HCT116 (cell line): ENCODE measurements at regions not wholly inside any gene's neighbourhood (a gene's known extent, or its start where the extent isn't known, plus 50 kb on each side); places are given as distances from the start of the nearest gene placed in this dataset.

Source experiments
- ATAC-seq: fragments of 200-7000 bp; cut with Tn5 transposase; 2 replicates; pipeline ENCODE4 v1.9.1; 2020; ENCODE audit warnings: mild to moderate bottlenecking, moderate library complexity
- BruUV-seq: library from RNA; stranded (reverse); fragments of 400-500 nt; replicated peaks from 2 replicates; lab custom pipeline; 2021; lab: Mats Ljungman, UMichigan
- CTCF ChIA-PET: fragments of 300-600 bp; sonication (Branson Sonifier 250); formaldehyde crosslinking; loops from one replicate; lab custom pipeline; 2021; ENCODE audit warnings: antibody characterized with exemption; lab: Charles Lee
- POLR2A ChIA-PET: fragments of 300-600, 350-600 bp; sonication (Branson Sonifier 250); formaldehyde crosslinking; loops from one replicate; lab custom pipeline; 2021; ENCODE audit warnings: antibody characterized with exemption; lab: Charles Lee
- RAD21 ChIA-PET, 2 experiments: fragments of 300-600 bp; sonication (Branson Sonifier 250); formaldehyde crosslinking; loops; one replicate each; lab custom pipeline; 2023; ENCODE audit warnings: low total read pairs in 2 of 2; ENCODE audit not compliant: uncharacterized antibody in 2 of 2, unreplicated experiment in 2 of 2, low non-redundant PET in 1 of 2; lab: Charles Lee
- DNase-seq: peaks from one replicate; pipeline ENCODE4 v3.0.0-alpha.2; 2010; ENCODE audit warnings: low read depth, low spot score
- H2AFZ ChIP-seq: fragments of 200-600 bp; shearing (Covaris generic), sonication (generic); 2 replicates; pipeline ENCODE4 v1.6.1; 2017; ENCODE audit warnings: low read depth, mixed run types, mixed read lengths, antibody characterized with exemption, low read length; ENCODE audit not compliant: poor library complexity, severe bottlenecking
- H3K27ac ChIP-seq: 2 replicates; pipeline ENCODE4 v1.5.1; 2012; ENCODE audit warnings: low read depth, low read length
- H3K27me3 ChIP-seq: fragments of 200-600 bp; sonication (generic); 2 replicates; pipeline ENCODE4 v1.6.1; 2016; ENCODE audit warnings: mixed run types, low read length, mixed read lengths; ENCODE audit not compliant: insufficient read depth
- H3K36me3 ChIP-seq, 2 experiments: fragments of 200-500 bp in 1 of 2; fragments of 200-600 bp in 1 of 2; sonication (Bioruptor generic) in 1 of 2; sonication (generic) in 1 of 2; 2 replicates each; pipeline versions ENCODE4 v1.5.1 to v1.6.1; 2014 to 2016; ENCODE audit warnings: low read length in 2 of 2, inconsistent platforms in 1 of 2, mixed read lengths in 1 of 2, mixed run types in 1 of 2; ENCODE audit not compliant: insufficient read depth in 2 of 2, control insufficient read depth in 1 of 2
- H3K4me1 ChIP-seq, 2 experiments: fragments of 200-600 bp in 1 of 2; sonication (generic) in 1 of 2; 2 replicates each; pipeline versions ENCODE4 v1.5.1 to v1.6.1; 2012 to 2017; ENCODE audit warnings: low read length in 2 of 2, inconsistent platforms in 1 of 2, mild to moderate bottlenecking in 1 of 2, mixed read lengths in 1 of 2, mixed run types in 1 of 2, moderate library complexity in 1 of 2; ENCODE audit not compliant: insufficient read depth in 2 of 2, control insufficient read depth in 1 of 2
- H3K4me2 ChIP-seq: fragments of 200-600 bp; sonication (generic); 2 replicates; pipeline ENCODE4 v1.6.1; 2017; ENCODE audit warnings: mixed run types, low read length, mixed read lengths
- H3K4me3 ChIP-seq, 2 experiments: fragments of 200-600 bp in 1 of 2; sonication (generic) in 1 of 2; replicated peaks in 1 of 2; 2 replicates each; pipeline ENCODE4 v1.5.1; 2011 to 2016; ENCODE audit warnings: low read length in 2 of 2, control low read depth in 1 of 2, low read depth in 1 of 2, mild to moderate bottlenecking in 1 of 2, mixed read lengths in 1 of 2, mixed run types in 1 of 2
- H3K79me2 ChIP-seq: fragments of 200-600 bp; sonication (generic); 2 replicates; pipeline ENCODE4 v1.6.1; 2017; ENCODE audit warnings: mild to moderate bottlenecking, mixed run types, low read length, moderate library complexity, mixed read lengths; ENCODE audit not compliant: insufficient read depth
- H3K9ac ChIP-seq: fragments of 200-600 bp; sonication (generic); 2 replicates; pipeline ENCODE4 v1.6.1; 2016; ENCODE audit warnings: low read length, mixed read lengths
- H3K9me2 ChIP-seq: fragments of 200-600 bp; sonication (generic), shearing (Covaris generic); 2 replicates; pipeline ENCODE4 v1.6.1; 2017; ENCODE audit warnings: mixed run types, mild to moderate bottlenecking, moderate library complexity; ENCODE audit not compliant: insufficient read depth
- H3K9me3 ChIP-seq, 2 experiments: fragments of 200-500 bp in 1 of 2; fragments of 200-600 bp in 1 of 2; sonication (Bioruptor generic) in 1 of 2; sonication (generic) in 1 of 2; 2 replicates each; pipeline ENCODE4 v1.6.1; 2014 to 2017; ENCODE audit warnings: low read length in 2 of 2, mixed read lengths in 2 of 2, inconsistent platforms in 1 of 2, low read depth in 1 of 2, mild to moderate bottlenecking in 1 of 2, mixed run types in 1 of 2, moderate library complexity in 1 of 2; ENCODE audit not compliant: control insufficient read depth in 1 of 2, insufficient read depth in 1 of 2
- H4K20me1 ChIP-seq: fragments of 200-600 bp; sonication (generic), shearing (Covaris generic); 2 replicates; pipeline ENCODE4 v1.6.1; 2017; ENCODE audit warnings: mixed run types, mild to moderate bottlenecking, moderate library complexity; ENCODE audit not compliant: insufficient read depth
- ATF3 ChIP-seq: IDR thresholded peaks from 2 replicates; pipeline ENCODE4 v1.6.1; 2012
- CBX3 ChIP-seq: IDR thresholded peaks from 2 replicates; pipeline ENCODE4 v1.6.1; 2012; ENCODE audit warnings: low read depth
- CEBPB ChIP-seq: IDR thresholded peaks from 2 replicates; pipeline ENCODE4 v1.6.1; 2012; ENCODE audit warnings: low read depth
- ELF1 ChIP-seq: IDR thresholded peaks from 2 replicates; pipeline ENCODE4 v1.6.1; 2012; ENCODE audit warnings: low read depth, borderline replicate concordance
- EZH2 ChIP-seq: fragments of 200-600 bp; sonication (generic); IDR thresholded peaks from 2 replicates; pipeline ENCODE4 v1.6.1; 2017; ENCODE audit warnings: antibody characterized with exemption, mixed run types
- EZH2phosphoT487 ChIP-seq: fragments of 200-600 bp; IDR thresholded peaks from 2 replicates; pipeline ENCODE4 v1.6.1; 2018; ENCODE audit warnings: antibody characterized with exemption, borderline replicate concordance
- FOSL1 ChIP-seq: IDR thresholded peaks from 2 replicates; pipeline ENCODE4 v1.6.1; 2012; ENCODE audit warnings: low read depth
- POLR2A ChIP-seq: IDR thresholded peaks from 2 replicates; pipeline ENCODE4 v1.7.0; 2011; ENCODE audit warnings: borderline replicate concordance; ENCODE audit not compliant: insufficient read depth, insufficient read length; ENCODE audit errors: extremely low read depth
- POLR2AphosphoS5 ChIP-seq: IDR thresholded peaks from 2 replicates; pipeline ENCODE4 v1.6.1; 2011; ENCODE audit warnings: mild to moderate bottlenecking, low read depth, low read length, moderate library complexity
- RAD21 ChIP-seq: IDR thresholded peaks from 2 replicates; pipeline ENCODE4 v1.6.1; 2012; ENCODE audit warnings: low read depth, mild to moderate bottlenecking
- REST ChIP-seq: IDR thresholded peaks from 2 replicates; pipeline ENCODE4 v1.6.1; 2012; ENCODE audit warnings: low read depth
- SIN3A ChIP-seq: IDR thresholded peaks from 2 replicates; pipeline ENCODE4 v1.6.1; 2012; ENCODE audit warnings: low read depth
- SP1 ChIP-seq: IDR thresholded peaks from 2 replicates; pipeline ENCODE4 v1.6.1; 2012; ENCODE audit warnings: low read depth
- SRF ChIP-seq: IDR thresholded peaks from 2 replicates; pipeline ENCODE4 v1.6.1; 2012; ENCODE audit warnings: low read depth
- TCF7L2 ChIP-seq: IDR thresholded peaks from 2 replicates; pipeline ENCODE4 v1.7.0; 2011; ENCODE audit warnings: borderline replicate concordance, inconsistent platforms; ENCODE audit not compliant: insufficient read depth, insufficient read length; ENCODE audit errors: extremely low read depth
- YY1 ChIP-seq: IDR thresholded peaks from 2 replicates; pipeline ENCODE4 v1.6.1; 2011; ENCODE audit warnings: low read length, low read depth, moderate library complexity, mild to moderate bottlenecking; ENCODE audit not compliant: insufficient replicate concordance; ENCODE audit errors: extremely low read depth
- ZFX ChIP-seq: fragments of 450-650 bp; IDR thresholded peaks from 2 replicates; pipeline ENCODE4 v1.6.1; 2017
- intact Hi-C: fragments of 100-400 bp; cut with micrococcal nuclease; formaldehyde crosslinking; loops from 2 replicates; pipeline ENCODE4 v1.10.0; 2022
- TF ChIP-seq, protein P1 (sequence below), 3 experiments: fragments of 200-600 bp in 1 of 3; sonication (generic) in 1 of 3; IDR thresholded peaks in 2 of 3; conservative IDR thresholded peaks in 1 of 3; 2 replicates each; pipeline ENCODE4 v1.5.1; 2012 to 2017; ENCODE audit warnings: low read depth in 2 of 3, low read length in 2 of 3, antibody characterized with exemption in 1 of 3, borderline replicate concordance in 1 of 3, control low read depth in 1 of 3, mild to moderate bottlenecking in 1 of 3, mixed read lengths in 1 of 3, mixed run types in 1 of 3, moderate library complexity in 1 of 3; ENCODE audit not compliant: insufficient read depth in 1 of 3
- TF ChIP-seq, protein P2 (sequence below): IDR thresholded peaks from 2 replicates; pipeline ENCODE4 v1.6.1; 2012
- TF ChIP-seq, protein P3 (sequence below): IDR thresholded peaks from 2 replicates; pipeline ENCODE4 v1.6.1; 2011; ENCODE audit warnings: mild to moderate bottlenecking, low read length, moderate library complexity; ENCODE audit not compliant: insufficient replicate concordance; ENCODE audit errors: extremely low read depth

DNA sequence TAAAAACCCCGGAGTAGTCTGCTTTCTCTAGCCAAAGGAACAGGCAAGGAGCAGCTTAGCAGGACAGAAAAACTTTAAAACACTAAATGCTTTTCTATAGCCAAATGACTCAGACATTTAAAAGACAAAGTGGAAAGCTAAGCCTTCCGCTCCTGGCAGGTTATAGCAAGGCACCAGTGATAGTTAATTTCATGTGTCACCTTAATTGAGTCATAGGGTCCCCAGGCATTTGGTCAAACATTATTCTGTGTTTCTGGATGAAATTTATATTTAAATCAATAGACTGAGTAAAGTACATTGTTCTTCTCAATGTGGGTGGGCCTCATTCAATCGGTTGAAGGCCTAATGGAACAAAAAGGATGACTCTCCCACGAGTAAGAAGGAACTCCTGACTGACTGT, 885.7 kb upstream of the ADGRL3 start:
- Histone ChIP-seq H3K27ac (no peak overlapping the region), H3K4me1 (no peaks in the 10 kb centered on the region), H3K9me3 (peaks cover 3% of the 10 kb centered on the region in 2 experiments; a peak in 2 of 4 replicates), H3K9me2 (no peaks in the 10 kb centered on the region), H2AFZ (no peak overlapping the region), H3K4me3 (no peak overlapping the region), H4K20me1 (no peaks in the 10 kb centered on the region), H3K27me3 (no peaks in the 10 kb centered on the region), H3K36me3 (no peaks in the 10 kb centered on the region), H3K9ac (no peak overlapping the region), H3K79me2 (no peaks in the 10 kb centered on the region), H3K4me2 (no peak overlapping the region)
- TF ChIP-seq CBX3 = no peak
- TF ChIP-seq FOSL1 = no peak
- TF ChIP-seq ELF1 = no peak
- no peak for TF ChIP-seq CEBPB
- TF ChIP-seq ATF3 = no peak
- no peak for TF ChIP-seq EZH2phosphoT487
- TF ChIP-seq RAD21 = no peak
- TF ChIP-seq, protein P1, sequence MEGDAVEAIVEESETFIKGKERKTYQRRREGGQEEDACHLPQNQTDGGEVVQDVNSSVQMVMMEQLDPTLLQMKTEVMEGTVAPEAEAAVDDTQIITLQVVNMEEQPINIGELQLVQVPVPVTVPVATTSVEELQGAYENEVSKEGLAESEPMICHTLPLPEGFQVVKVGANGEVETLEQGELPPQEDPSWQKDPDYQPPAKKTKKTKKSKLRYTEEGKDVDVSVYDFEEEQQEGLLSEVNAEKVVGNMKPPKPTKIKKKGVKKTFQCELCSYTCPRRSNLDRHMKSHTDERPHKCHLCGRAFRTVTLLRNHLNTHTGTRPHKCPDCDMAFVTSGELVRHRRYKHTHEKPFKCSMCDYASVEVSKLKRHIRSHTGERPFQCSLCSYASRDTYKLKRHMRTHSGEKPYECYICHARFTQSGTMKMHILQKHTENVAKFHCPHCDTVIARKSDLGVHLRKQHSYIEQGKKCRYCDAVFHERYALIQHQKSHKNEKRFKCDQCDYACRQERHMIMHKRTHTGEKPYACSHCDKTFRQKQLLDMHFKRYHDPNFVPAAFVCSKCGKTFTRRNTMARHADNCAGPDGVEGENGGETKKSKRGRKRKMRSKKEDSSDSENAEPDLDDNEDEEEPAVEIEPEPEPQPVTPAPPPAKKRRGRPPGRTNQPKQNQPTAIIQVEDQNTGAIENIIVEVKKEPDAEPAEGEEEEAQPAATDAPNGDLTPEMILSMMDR (IDR thresholded peaks at IDR 0.05 in 2 of 3, conservative IDR thresholded peaks at IDR 0.05 in 1 of 3; ENCODE audit: borderline replicate concordance in 1 of 3, insufficient read depth in 1 of 3, low read depth in 2 of 3, low read length in 2 of 3) = no peak
- no peak for TF ChIP-seq POLR2A
- no peak for TF ChIP-seq POLR2AphosphoS5
- no peak for TF ChIP-seq TCF7L2
- TF ChIP-seq ZFX = no peak
- no peak for TF ChIP-seq SRF
- TF ChIP-seq SP1 = no peak
- TF ChIP-seq SIN3A = no peak
- TF ChIP-seq, protein P2, sequence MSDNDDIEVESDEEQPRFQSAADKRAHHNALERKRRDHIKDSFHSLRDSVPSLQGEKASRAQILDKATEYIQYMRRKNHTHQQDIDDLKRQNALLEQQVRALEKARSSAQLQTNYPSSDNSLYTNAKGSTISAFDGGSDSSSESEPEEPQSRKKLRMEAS = no peak
- TF ChIP-seq EZH2 = no peak
- TF ChIP-seq REST = no peak
- TF ChIP-seq, protein P3, sequence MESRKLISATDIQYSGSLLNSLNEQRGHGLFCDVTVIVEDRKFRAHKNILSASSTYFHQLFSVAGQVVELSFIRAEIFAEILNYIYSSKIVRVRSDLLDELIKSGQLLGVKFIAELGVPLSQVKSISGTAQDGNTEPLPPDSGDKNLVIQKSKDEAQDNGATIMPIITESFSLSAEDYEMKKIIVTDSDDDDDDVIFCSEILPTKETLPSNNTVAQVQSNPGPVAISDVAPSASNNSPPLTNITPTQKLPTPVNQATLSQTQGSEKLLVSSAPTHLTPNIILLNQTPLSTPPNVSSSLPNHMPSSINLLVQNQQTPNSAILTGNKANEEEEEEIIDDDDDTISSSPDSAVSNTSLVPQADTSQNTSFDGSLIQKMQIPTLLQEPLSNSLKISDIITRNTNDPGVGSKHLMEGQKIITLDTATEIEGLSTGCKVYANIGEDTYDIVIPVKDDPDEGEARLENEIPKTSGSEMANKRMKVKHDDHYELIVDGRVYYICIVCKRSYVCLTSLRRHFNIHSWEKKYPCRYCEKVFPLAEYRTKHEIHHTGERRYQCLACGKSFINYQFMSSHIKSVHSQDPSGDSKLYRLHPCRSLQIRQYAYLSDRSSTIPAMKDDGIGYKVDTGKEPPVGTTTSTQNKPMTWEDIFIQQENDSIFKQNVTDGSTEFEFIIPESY = no peak
- TF ChIP-seq YY1 = no peak
- intact Hi-C loops = no loop called here
- POLR2A ChIA-PET = no interaction called here
- RAD21 ChIA-PET = no interaction called here
- no TSS peak for BruUV-seq
- CTCF ChIA-PET = no interaction called here
- DNase-seq = no peak
- ATAC-seq = no peak
